Hepatocyte (in vitro differentiated cells): ENCODE measurements at regions not wholly inside any gene's neighbourhood (a gene's known extent, or its start where the extent isn't known, plus 50 kb on each side); places are given as distances from the start of the nearest gene placed in this dataset.

Experiments used
- EZH2 ChIP-seq: fragments of 200-600 bp; sonication (generic); IDR thresholded peaks from 2 replicates; pipeline ENCODE4 v1.6.1; 2016; ENCODE audit warnings: antibody characterized with exemption, mild to moderate bottlenecking, borderline replicate concordance
- EZH2phosphoT487 ChIP-seq: fragments of 200-600 bp; sonication (generic); IDR thresholded peaks from one replicate; pipeline ENCODE4 v1.6.1; 2018; ENCODE audit warnings: antibody characterized with exemption, mild to moderate bottlenecking, low read depth, moderate library complexity; ENCODE audit not compliant: unreplicated experiment, severe bottlenecking
- TF ChIP-seq, protein P1 (sequence below): fragments of 200-600 bp; sonication (generic); IDR thresholded peaks from 2 replicates; pipeline ENCODE4 v1.5.1; 2016; ENCODE audit warnings: antibody characterized with exemption, mild to moderate bottlenecking; ENCODE audit not compliant: poor library complexity

DNA sequence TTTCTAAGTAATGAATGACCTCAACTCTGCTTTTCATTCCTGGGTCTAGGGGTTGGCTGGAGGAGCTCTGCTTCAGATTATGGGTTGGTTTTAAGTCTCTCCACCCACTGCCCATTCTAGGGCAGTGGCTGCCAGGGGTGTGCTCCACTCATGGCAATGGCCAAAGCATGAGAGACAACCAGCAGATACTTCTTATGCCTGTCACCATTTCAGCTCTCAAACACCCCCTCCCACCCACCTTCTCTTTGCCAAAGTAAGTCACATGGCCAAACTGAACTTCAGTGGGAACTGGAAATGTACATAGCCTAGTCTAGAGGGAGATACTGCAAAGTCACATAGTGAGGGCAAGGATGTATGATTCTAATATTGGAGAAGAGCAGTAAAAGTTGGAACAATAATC is 285.3 kb downstream of the RPLP1 start:
- no peak for TF ChIP-seq EZH2
- TF ChIP-seq, protein P1, sequence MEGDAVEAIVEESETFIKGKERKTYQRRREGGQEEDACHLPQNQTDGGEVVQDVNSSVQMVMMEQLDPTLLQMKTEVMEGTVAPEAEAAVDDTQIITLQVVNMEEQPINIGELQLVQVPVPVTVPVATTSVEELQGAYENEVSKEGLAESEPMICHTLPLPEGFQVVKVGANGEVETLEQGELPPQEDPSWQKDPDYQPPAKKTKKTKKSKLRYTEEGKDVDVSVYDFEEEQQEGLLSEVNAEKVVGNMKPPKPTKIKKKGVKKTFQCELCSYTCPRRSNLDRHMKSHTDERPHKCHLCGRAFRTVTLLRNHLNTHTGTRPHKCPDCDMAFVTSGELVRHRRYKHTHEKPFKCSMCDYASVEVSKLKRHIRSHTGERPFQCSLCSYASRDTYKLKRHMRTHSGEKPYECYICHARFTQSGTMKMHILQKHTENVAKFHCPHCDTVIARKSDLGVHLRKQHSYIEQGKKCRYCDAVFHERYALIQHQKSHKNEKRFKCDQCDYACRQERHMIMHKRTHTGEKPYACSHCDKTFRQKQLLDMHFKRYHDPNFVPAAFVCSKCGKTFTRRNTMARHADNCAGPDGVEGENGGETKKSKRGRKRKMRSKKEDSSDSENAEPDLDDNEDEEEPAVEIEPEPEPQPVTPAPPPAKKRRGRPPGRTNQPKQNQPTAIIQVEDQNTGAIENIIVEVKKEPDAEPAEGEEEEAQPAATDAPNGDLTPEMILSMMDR, result no peak
- no peak for TF ChIP-seq EZH2phosphoT487
